ENCODE measurements at regions not wholly inside any gene's neighbourhood (a gene's known extent, or its start where the extent isn't known, plus 50 kb on each side); places are given as distances from the start of the nearest gene placed in this dataset.

DNA sequence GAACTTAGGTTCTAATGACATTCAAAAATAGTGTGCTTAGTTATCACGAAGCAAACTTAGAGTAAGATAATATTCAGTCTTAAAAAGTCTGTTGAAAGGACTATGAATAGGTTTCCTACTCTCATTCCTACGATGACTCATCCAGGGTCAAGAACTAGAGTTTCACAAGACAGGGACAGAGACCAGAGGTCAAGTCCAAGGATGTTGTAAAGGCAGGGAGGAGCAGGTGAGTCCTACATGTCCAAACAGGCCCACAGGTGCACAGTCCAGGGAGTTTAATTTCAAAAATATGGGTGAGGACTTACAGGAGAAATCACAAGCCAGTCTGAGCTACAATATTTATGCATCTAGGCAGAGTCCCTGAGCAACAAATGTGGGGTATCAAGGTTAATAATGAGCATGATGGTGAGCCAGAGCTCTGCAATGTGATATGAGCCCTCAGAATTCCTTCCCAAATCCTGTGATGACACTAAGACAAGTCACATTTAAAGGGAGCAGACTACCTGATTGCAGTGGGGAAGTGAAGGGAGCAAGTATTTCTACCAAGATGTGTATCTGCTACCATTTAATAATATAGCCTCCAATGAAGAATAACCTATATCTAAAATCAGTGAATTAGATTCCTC lies 100.0 kb upstream of the NRIP1 start:
- Mint-ChIP-seq H3K9me3 (peaks cover 3% of the 10 kb centered on the region), H3K4me3 (no peak overlapping the region), H3K4me1 (peaks cover 7% of the 10 kb centered on the region), H3K36me3 (no peaks in the 10 kb centered on the region), H3K27ac (no peak overlapping the region), H3K27me3 (peaks cover 15% of the 10 kb centered on the region)
- ATAC-seq (ENCODE audit: low read depth) (no peak), DNase-seq (ENCODE audit: low spot score in 2 of 2) (no peak)

DNA sequence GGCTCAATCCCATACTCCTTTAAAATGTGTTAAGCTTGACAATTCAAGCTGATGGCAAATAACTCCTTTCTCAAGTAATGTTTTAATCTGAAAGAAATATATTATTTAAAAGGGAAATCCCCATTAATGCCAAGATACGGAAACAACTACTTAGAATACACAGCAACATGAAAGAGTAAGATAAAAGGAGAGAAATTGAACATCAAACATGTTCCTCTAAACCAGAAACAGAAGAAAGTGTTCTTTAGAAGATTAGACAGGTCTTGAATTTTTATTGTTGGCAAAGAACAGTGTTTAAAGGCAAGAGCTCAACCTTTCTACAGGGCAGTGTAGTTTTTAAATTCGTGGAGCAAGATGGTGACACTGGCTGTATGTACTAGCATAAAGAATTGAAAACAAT lies 105.8 kb upstream of the NRIP1 start:
- no peak overlapping the region for H3K27ac Mint-ChIP-seq
- H3K9me3 Mint-ChIP-seq, result no peaks in the 10 kb centered on the region
- ATAC-seq (ENCODE audit: low read depth), result no peak
- DNase-seq (ENCODE audit: low spot score in 2 of 2), result no peak
- H3K4me3 Mint-ChIP-seq, result no peak overlapping the region
- no peaks in the 10 kb centered on the region for H3K36me3 Mint-ChIP-seq
- peaks cover 11% of the 10 kb centered on the region for H3K27me3 Mint-ChIP-seq
- no peaks in the 10 kb centered on the region for H3K4me1 Mint-ChIP-seq

DNA sequence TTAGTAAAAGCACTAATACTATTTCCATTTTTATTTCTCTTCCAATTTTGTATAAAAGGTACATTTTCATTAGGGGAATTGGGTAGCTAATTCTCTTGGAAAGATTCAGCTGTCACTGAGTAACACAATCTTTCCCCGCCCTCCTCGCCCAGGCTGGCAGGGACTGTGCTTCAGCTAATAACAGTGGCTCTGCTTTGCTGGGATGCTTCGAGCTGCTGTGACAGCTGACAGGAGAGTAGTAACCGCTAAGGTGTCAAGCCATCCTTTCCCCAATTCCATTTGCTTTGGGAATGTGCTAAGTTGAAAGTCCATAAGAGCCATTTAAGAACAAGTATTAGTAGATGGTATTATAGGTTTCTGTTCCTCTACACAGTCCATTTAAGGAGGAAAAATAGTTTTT lies 106.7 kb upstream of the NRIP1 start:
- Mint-ChIP-seq H3K36me3 (no peaks in the 10 kb centered on the region), H3K27me3 (peaks cover 6% of the 10 kb centered on the region), H3K4me1 (no peaks in the 10 kb centered on the region), H3K27ac (no peak overlapping the region), H3K4me3 (no peak overlapping the region), H3K9me3 (no peaks in the 10 kb centered on the region)
- DNase-seq (ENCODE audit: low spot score in 2 of 2) (no peak), ATAC-seq (ENCODE audit: low read depth) (no peak)

DNA sequence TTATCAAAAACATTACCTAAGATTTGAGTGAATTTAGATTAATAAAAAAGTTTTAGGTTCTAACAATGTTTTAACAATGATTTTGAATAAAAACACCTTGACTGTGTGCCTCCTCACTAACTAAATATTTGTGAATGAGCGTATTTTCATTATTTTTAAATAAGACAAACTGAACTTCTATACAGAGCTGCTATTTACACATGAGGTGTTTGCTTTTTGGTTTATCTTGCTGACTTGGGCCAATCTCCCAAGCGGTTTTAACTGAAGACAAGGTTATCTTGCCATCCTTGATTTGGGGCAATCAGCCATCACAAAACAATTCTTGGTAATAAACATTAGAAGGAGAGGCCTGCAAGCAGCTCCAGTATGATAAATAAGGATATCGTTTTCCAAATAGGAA lies 108.2 kb upstream of the NRIP1 start:
- Mint-ChIP-seq H3K36me3 (no peaks in the 10 kb centered on the region), H3K27ac (no peak overlapping the region), H3K4me3 (no peak overlapping the region), H3K4me1 (no peaks in the 10 kb centered on the region), H3K27me3 (peaks cover 5% of the 10 kb centered on the region), H3K9me3 (no peaks in the 10 kb centered on the region)
- DNase-seq (ENCODE audit: low spot score in 2 of 2) (no peak), ATAC-seq (ENCODE audit: low read depth) (no peak)

DNA sequence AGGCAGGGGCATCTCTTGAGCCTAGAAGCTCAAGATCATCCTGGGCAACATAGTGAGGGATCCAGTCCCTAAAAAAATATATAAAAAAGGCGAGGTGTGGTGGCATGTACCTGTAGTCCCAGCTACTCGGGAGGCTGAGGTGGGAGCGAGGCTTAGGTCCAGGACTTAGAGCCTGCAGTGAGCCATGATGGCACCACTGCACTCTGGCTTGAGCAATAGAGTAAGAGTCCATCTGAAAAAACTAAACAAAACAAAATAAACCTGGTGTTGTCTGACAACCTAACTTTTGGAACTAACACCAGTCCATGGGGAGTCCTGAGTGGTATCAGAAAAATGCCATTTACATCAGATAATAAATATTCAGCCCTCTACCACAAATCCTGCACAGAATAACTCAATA lies 110.1 kb upstream of the NRIP1 start:
- DNase-seq (ENCODE audit: low spot score in 2 of 2) (no peak), ATAC-seq (ENCODE audit: low read depth) (no peak)
- Mint-ChIP-seq H3K4me3 (no peak overlapping the region), H3K36me3 (no peaks in the 10 kb centered on the region), H3K27me3 (no peaks in the 10 kb centered on the region), H3K4me1 (no peaks in the 10 kb centered on the region), H3K9me3 (no peaks in the 10 kb centered on the region), H3K27ac (no peak overlapping the region)

DNA sequence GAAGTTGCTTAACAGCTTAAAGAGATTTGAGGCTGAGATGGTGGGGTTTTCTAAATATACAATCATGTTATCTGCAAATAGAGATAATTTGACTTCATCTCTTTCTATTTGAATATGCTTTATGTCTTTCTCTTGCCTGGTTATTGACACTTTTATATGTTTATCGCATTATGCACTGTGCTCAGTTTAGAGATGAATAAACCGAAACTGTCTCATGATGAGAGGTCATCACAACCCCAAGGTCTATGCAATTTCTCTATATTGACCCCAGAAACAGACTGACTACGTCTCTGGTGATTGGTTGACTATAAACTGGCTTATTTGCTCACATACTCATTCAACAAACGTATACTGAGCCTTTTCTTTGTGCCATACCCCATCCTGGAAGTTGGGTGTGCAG lies 117.9 kb upstream of the NRIP1 start:
- no peak overlapping the region for H3K27ac Mint-ChIP-seq
- H3K4me3 Mint-ChIP-seq, result no peak overlapping the region
- H3K9me3 Mint-ChIP-seq, result no peaks in the 10 kb centered on the region
- ATAC-seq (ENCODE audit: low read depth) (no peak), DNase-seq (ENCODE audit: low spot score in 2 of 2) (no peak)
- no peaks in the 10 kb centered on the region for H3K27me3 Mint-ChIP-seq
- H3K36me3 Mint-ChIP-seq, result no peaks in the 10 kb centered on the region
- no peaks in the 10 kb centered on the region for H3K4me1 Mint-ChIP-seq

DNA sequence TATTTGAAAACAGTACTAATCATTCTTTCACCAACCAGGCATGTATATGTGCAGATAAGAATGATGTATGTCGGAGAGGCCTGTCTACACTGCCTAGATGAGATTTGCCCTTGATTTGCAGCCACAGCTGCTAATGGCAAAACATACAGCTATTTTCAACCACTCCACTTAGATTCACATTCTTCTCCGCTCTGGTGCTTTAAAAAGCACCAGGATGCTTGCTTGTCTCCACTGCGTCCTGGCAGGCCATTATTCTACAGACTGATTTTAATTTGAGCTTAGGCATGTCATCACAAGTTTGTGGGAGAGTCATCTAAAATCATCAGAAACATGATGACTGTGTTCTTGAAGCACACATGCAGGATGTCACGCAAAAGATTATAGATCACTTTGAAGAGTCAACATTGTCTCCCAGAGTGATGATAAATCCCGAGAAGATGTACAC lies 119.0 kb upstream of the NRIP1 start:
- DNase-seq (ENCODE audit: low spot score in 2 of 2), result no peak
- no peak for ATAC-seq (ENCODE audit: low read depth)
- Mint-ChIP-seq H3K9me3 (no peaks in the 10 kb centered on the region), H3K27me3 (no peaks in the 10 kb centered on the region), H3K4me3 (no peak overlapping the region), H3K36me3 (no peaks in the 10 kb centered on the region), H3K4me1 (no peaks in the 10 kb centered on the region), H3K27ac (no peak overlapping the region)

DNA sequence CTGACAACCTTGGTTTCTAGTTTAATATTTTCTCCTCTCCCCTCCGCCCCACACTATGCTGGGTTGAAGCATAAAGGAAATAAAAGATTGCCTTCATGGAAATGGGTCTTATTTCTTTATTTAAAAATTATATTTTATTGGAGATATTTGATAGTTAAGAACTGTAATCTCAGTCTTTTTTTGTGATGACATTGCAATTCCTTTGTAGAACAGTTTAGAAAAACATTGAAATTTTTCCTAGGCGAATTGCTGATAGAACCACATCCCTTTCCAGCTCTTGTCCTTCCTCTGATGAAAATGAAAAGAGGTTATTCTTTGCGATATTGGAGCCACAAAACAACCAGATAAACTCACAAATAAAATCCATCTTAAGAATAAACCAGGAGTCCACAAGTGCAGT lies 125.6 kb upstream of the NRIP1 start:
- Mint-ChIP-seq H3K27me3 (peaks cover 5% of the 10 kb centered on the region), H3K4me1 (no peaks in the 10 kb centered on the region), H3K4me3 (no peak overlapping the region), H3K36me3 (no peaks in the 10 kb centered on the region), H3K9me3 (no peaks in the 10 kb centered on the region), H3K27ac (no peak overlapping the region)
- DNase-seq (ENCODE audit: low spot score in 2 of 2), result no peak
- no peak for ATAC-seq (ENCODE audit: low read depth)

DNA sequence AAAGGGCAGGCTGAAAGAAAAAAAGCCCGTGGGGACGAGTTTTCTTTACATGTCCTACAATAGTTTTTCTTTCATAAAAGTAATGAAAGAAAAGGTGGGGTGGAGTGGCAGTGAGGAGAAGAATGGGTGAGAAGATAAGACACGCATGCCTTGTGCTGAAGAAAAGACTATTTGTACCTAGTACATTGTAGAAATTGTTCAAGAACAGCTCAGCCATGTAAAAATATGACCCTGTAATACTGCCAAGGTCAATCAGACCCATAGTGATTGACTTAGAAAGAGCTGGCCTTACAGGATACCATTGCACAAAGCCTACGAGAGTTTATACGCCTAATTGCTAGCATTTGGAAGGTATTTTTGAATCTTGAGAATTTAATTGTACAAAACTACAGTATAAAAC lies 126.0 kb upstream of the NRIP1 start:
- H3K9me3 Mint-ChIP-seq, result no peaks in the 10 kb centered on the region
- H3K4me1 Mint-ChIP-seq, result no peaks in the 10 kb centered on the region
- no peak overlapping the region for H3K4me3 Mint-ChIP-seq
- DNase-seq (ENCODE audit: low spot score in 2 of 2), result no peak
- no peaks in the 10 kb centered on the region for H3K36me3 Mint-ChIP-seq
- no peak overlapping the region for H3K27ac Mint-ChIP-seq
- no peak for ATAC-seq (ENCODE audit: low read depth)
- peaks cover 5% of the 10 kb centered on the region for H3K27me3 Mint-ChIP-seq

DNA sequence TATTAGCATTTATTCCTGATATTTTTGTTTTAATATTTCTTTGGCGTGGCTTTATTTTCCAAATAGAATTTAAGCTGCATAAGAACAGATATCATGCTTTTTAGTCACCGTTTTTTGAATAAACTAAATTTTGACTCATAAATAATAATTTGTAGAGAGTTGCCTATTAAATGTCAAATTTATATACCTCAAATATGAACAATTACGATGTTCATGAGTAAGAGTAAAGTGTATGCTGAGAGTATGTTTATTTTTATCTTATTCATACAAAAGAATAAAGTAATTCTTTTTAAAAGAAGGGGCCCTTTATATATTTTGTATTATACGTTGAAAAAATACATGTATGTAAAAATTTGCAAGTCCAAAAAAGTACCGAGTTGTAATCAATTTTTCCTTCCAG lies 126.5 kb upstream of the NRIP1 start:
- Mint-ChIP-seq H3K27ac (no peak overlapping the region), H3K36me3 (no peaks in the 10 kb centered on the region), H3K27me3 (peaks cover 5% of the 10 kb centered on the region), H3K4me3 (no peak overlapping the region), H3K9me3 (no peaks in the 10 kb centered on the region), H3K4me1 (no peaks in the 10 kb centered on the region)
- no peak for DNase-seq (ENCODE audit: low spot score in 2 of 2)
- no peak for ATAC-seq (ENCODE audit: low read depth)

DNA sequence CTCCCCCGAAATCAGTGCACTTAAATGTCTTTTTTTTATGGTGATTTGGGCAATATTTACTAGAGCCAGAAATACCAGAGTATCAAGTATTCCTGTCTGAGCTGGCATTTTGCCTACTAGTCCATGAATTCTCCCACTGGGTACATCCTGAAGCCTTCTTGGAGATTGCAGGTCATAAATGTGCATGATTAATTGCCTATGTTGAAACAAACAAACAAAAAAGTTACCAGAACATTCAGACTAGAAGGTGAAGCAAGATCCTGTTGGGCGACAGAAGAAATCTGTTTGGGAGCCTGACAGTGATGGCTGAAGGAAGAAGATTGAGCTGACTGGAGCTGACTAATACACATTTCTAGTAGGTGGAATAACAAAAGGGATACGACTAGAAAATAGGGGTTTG lies 127.4 kb upstream of the NRIP1 start:
- H3K4me3 Mint-ChIP-seq, result no peak overlapping the region
- H3K27ac Mint-ChIP-seq, result no peak overlapping the region
- ATAC-seq (ENCODE audit: low read depth), result no peak
- H3K4me1 Mint-ChIP-seq, result no peaks in the 10 kb centered on the region
- peaks cover 5% of the 10 kb centered on the region for H3K27me3 Mint-ChIP-seq
- H3K9me3 Mint-ChIP-seq, result no peaks in the 10 kb centered on the region
- no peak for DNase-seq (ENCODE audit: low spot score in 2 of 2)
- H3K36me3 Mint-ChIP-seq, result no peaks in the 10 kb centered on the region

DNA sequence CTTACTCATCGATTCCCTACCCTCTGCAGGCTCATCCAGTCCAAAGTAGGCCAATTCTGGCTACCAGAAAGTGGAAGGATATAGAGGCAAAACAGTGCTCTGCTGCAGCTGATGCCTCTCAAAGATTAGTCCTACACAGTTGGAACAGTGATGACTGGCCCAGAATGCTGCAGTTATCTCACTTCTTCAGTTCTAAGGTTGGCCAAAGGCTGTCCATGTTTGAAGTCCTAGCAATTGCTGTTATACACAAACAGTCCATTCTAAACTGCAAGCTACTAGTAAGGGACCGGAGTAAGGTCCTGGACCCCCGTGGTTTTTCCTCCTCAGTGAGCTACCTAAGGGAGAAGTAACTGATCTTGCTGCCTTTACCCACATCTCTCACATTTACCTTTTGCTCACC lies 129.1 kb upstream of the NRIP1 start:
- Mint-ChIP-seq H3K4me1 (no peaks in the 10 kb centered on the region), H3K9me3 (no peaks in the 10 kb centered on the region), H3K27me3 (peaks cover 5% of the 10 kb centered on the region), H3K27ac (no peak overlapping the region), H3K4me3 (no peak overlapping the region), H3K36me3 (no peaks in the 10 kb centered on the region)
- ATAC-seq (ENCODE audit: low read depth) (no peak), DNase-seq (ENCODE audit: low spot score in 2 of 2) (no peak)

DNA sequence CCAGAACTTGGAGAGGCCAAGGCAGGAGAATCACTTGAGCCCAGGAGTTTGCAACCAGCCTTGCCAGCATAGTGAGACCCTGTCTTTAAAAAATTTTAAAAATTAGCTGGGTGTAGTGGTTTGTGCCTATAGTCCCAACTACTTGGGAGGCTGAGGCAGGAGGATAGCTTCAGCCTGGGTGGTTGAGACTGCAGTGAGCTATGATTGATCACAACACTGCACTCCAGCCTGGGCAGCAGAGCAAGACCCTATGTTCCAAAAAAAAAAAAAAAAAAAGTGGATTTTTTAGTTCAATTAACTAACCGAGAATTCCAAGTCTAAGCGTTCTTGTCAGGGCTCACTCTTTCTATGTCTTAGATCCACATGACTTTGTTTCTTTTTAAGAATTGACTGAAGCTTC lies 130.3 kb upstream of the NRIP1 start:
- DNase-seq (ENCODE audit: low spot score in 2 of 2), result no peak
- no peak overlapping the region for H3K27ac Mint-ChIP-seq
- H3K36me3 Mint-ChIP-seq, result no peaks in the 10 kb centered on the region
- H3K4me3 Mint-ChIP-seq, result no peak overlapping the region
- H3K9me3 Mint-ChIP-seq, result no peaks in the 10 kb centered on the region
- H3K27me3 Mint-ChIP-seq, result peaks cover 5% of the 10 kb centered on the region
- no peaks in the 10 kb centered on the region for H3K4me1 Mint-ChIP-seq
- no peak for ATAC-seq (ENCODE audit: low read depth)

DNA sequence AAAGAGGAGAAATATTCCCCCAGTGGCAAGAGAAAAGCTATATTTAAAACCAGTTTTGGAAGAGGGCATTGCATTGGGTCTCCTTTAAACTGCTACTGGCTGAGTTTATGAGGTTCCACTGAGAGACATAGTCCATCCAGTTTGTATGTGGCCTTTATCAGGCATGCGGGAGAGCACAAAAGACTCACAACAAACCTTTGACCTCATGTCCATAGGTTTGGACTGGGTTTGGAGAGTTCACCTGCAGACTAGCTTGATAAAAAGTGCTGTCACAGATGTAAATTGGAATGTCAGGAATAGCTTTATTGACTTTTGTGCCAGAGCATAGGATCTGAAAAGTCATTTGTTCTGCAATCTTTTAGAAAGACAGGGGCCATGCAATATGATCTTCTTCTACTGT lies 131.0 kb upstream of the NRIP1 start:
- Mint-ChIP-seq H3K36me3 (no peaks in the 10 kb centered on the region), H3K27me3 (peaks cover 3% of the 10 kb centered on the region), H3K4me1 (no peaks in the 10 kb centered on the region), H3K9me3 (no peaks in the 10 kb centered on the region), H3K27ac (no peak overlapping the region), H3K4me3 (no peak overlapping the region)
- DNase-seq (ENCODE audit: low spot score in 2 of 2) (no peak), ATAC-seq (ENCODE audit: low read depth) (no peak)

DNA sequence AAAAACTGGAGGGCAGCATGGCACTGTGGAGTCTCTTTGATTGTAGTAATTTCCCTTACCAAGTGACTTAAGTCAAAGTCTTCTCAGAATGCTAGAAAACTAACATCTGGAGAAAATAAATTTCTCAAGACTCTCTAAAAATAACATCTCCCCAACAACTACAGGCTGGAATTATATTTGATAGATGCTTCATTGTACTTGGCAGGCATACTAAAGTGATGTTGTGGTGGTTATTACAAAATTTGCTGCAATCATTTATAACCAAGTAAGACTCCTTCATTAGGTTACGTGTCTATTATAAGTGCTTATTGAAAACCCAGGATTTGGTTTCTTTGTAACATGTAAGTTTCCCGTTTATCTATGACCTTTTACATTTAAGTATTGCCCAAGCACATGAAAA lies 132.9 kb upstream of the NRIP1 start:
- Mint-ChIP-seq H3K9me3 (no peaks in the 10 kb centered on the region), H3K4me1 (no peaks in the 10 kb centered on the region), H3K4me3 (no peak overlapping the region), H3K27ac (no peak overlapping the region), H3K36me3 (no peaks in the 10 kb centered on the region), H3K27me3 (no peaks in the 10 kb centered on the region)
- no peak for ATAC-seq (ENCODE audit: low read depth)
- no peak for DNase-seq (ENCODE audit: low spot score in 2 of 2)

All from memory B cell (primary cell).